GM19372 (cell line): ENCODE measurements at regions not wholly inside any gene's neighbourhood (a gene's known extent, or its start where the extent isn't known, plus 50 kb on each side); places are given as distances from the start of the nearest gene placed in this dataset.

ENCODE experiments used
- ATAC-seq: cut with Tn5 transposase; IDR thresholded peaks from one replicate; pipeline ENCODE4 v1.9.1; 2021; ENCODE audit warnings: mild to moderate bottlenecking, low read depth, moderate library complexity; ENCODE audit not compliant: unreplicated experiment

DNA sequence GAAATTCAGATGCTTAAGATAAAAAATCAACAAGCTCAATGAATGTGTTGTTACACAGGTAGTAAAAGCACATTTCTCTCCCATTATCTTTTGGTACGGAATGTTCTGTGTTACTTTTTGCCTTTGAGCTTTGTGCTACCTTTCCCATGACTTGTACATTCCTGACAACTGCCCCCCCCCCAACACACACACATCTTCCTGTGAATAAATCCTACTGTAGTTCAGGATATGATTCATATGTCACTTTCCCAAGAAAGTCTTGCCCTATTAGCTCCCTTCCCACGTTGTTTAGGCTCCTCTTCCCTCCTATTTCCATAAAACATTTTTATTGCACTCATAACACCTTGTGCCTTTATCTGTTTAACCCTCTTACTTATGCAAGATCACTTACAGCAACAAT, 442.6 kb upstream of the LRATD1 start:
- no peak for ATAC-seq

DNA sequence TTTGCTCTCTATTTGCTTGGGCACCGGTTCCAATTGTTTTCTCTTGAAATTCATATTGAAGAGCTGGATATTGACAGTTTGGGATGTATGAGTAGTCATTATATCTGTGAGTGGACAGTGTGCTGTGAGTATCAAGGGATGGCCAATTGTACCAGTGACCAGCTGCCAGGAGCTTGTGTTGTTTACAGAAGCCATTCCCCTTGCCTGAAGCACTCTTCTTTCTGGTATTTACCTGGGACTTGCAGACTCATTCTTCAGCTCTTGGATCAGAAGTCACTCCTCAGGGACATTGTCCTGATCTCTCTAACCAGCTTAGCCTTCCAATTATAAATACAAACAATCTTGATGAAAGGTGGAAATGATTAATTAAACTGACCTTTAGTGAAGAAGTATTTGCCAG, 438.3 kb upstream of the LRATD1 start:
- no peak for ATAC-seq

DNA sequence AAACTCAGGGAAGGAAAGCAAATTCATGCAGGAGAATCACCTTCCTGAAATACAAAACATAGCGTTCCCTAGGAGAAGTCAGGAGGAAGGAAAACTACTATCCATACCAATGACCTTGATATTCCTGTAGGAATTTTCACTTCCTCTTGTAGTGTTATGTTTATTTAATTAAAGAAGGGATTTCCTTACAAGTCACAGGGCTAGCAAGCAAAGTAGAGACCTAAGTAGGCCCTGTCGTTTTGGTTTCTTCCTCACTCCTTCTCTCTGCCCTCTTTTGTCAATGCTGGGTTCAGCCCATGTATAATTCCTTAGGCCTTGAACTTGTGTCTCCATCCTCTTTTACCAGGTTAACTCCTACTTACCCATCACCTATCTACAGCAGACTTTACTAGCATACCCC, 435.2 kb upstream of the LRATD1 start:
- ATAC-seq, result no peak

DNA sequence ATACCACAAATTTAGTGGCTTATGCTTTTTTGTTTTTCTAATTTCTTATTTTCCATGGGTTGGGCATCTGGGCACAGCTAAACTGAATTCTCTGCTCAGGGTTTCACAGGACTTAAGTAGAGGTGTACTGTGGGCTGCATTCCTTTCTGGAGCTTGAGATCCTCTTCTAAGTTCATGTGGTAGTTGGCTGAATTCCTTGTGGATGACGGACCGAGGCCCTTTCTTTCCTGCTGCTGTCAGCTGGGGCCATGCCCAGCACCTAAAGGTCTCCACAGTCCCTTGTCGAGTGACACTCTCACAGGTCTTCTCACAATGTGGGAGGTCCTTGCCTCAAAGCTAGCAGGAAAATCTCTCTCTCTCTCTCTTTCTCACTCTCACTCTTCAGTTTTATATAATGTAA, 433.5 kb upstream of the LRATD1 start:
- no peak for ATAC-seq

DNA sequence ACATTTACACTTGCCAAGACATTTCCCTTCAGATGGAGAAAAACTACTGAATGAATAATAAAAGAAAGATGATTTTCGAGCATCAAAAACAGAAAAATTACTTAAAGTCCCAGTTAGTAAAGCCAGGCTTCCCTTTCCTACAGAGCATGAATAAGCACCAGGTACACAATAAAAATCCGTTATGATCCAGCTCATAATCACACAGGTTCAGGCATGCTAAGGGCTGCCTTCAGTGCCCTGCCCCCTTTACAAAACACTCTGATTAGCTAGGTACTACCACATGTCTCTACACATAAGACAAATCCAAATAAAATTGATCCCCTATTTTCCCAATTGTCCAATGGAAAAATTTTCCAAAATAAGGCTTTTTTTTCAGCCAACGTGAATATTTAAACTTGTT, 413.2 kb upstream of the LRATD1 start:
- ATAC-seq, result no peak

DNA sequence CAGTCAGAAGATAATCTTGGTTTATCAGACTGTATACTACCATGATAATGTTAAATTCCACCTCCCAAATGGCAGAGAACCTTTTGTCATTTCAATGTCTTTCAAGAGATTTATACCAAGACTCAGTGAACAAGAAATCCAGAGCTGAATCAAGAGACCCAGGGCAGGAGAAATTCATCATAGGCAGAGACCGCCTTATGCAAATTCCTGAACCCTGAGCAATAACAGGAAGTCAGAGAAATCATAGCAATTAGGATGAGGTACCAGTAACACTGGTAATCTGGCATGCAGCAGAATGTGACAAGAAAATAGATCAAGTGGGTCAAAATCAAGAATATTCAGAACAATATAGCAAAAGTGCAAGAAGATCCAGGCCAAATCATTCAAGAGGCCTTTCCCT, 412.4 kb upstream of the LRATD1 start:
- ATAC-seq, result no peak

DNA sequence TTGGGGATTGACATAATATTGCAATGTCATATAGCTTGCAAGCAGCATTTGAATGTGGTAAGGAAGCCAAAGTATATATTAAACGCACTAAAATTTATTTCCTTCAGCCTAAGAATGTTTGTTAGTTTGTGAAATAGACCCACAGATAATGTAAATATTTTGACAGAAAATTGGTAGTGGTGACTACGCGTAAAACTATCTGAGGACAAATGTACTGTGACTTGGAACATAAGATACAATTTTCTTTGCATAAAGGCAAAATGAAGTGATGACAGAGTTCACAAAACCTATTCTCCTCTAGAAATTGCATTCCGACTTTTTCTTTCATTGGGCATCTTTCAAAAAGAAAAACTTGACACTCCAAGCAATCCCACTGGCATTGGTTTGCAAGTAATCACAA, 411.1 kb upstream of the LRATD1 start:
- ATAC-seq, result no peak

DNA sequence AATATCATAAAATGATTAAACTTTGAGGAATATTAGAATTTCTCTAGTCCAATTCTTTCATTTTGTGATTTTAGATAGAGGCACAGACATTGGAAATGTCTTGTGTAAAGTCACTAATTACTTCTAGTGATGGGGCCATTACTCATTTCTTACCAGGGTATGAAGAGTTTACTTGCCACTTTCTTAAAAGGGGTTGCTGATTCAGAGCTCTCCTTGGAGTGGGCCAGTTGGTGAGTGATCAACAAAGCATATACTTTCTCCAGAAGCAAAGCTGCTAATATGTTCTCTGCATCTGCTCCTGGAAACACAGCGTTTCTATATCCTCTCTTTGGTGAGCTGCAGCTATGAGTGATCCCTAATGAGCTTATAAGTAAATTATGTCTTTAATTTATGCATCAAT, 408.9 kb upstream of the LRATD1 start:
- no peak for ATAC-seq

DNA sequence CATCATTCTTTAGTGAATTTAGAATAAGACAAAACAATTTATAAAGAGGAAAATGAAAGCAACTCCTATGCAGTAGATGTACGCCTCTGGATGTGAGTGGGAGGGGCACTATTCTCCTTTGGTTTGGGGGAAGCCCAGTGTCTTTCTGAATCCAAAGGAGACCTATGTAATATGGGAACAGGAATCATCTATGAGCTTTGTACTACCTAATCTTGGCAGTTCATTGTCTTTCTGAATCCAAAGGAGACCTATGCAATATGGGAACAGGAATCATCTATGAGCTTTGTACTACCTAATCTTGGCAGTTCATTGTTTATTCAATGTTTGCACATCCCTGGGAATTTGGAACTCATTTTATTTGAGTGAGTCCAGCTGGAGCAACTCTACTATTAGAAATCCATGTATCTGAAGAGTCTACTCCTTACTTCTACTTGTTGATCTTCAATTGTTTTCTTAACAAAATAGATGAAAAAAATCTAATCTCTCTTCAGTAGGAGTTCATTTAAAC, 401.1 kb upstream of the LRATD1 start:
- ATAC-seq, result no peak

DNA sequence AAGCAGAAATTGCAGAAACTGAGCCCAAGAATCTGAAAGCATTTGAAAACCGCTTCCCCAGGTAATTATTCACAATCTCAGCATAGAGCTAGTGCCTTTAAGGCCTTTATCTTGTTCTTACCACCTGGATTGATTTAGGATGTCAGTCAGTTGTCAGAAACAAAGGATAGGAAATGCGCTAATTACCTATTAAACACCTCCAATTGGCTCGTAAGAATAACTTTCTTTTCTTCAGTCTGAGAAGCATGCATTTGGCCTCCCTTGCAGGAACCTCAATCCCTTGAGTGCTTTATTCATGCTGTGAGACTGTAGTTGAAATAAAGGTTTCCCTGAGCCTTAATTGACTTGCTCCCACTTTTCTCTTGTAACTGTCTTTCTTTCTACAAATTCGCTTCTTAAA, 400.3 kb upstream of the LRATD1 start:
- no peak for ATAC-seq

DNA sequence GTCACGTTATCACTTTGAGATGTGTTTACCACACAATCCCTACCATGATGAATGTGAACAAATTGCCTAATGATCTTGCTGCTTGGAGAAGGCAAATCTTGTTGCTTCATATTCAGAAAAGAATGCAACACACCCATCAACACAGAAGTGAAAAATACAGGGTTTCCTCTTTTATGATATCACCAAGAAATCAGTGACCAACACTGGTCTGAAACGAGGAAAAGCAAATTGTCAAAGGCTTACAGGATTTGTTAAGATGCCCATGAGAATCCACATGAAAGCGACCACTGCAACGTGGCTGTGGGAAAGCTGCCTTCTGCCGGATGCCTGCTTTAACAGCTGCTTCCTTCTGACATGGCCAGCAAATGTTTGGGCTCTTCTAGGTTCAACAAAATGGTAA, 397.6 kb upstream of the LRATD1 start:
- no peak for ATAC-seq

DNA sequence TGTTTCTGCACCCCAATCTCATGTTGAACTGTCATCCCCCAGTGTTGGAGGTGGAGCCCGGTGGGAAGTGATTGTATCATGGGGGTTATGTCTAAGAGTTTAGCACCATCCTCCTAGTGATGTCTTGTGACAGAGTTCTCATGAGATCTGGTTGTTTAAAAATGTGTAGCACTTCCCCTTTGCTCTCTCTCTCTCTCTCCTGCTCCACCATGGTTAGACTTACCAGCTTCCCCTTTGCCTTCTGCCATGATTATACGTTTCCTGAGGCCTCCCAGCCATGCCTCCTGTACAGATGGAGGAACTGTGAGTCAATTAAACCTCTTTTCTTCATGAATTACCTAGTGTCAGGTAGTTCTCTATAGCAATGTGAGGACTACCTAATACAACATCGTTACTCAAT, 396.9 kb upstream of the LRATD1 start:
- ATAC-seq, result no peak

DNA sequence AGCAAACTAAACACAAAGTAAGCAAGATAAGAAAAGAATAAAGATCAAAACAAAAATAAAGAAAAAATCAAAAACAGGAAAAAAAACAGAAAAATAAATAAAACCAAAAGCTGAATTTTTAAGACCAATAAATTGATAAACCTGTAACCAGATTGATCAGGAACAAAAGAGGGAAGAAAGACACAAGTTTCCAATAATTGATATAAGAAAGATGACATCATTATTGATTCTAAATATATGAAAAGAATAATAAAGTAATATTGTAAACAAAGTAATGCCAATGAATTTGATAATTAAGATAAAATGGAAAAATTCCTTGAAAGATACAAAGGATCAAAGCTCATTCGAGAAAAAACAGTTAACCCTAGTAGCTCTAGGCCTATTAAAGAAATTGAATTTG, 394.6 kb upstream of the LRATD1 start:
- ATAC-seq, result no peak

DNA sequence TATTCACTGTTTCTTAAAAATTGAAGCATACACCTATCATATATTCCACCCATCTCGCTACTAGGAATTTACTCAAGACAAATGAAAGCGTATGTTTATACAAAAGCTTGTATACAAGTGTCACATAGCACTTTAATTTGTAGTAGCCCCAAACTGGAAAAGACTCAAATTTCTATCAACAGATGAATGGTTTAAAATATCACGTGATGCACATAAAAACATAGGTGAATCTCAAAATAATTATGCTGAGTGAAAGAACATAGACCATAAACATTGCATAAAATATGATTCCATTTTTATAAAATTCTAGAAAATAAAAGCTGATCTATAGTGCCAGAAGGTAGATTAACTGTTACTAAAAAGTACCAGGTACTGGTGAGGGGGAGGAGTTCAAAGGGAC, 392.9 kb upstream of the LRATD1 start:
- no peak for ATAC-seq

DNA sequence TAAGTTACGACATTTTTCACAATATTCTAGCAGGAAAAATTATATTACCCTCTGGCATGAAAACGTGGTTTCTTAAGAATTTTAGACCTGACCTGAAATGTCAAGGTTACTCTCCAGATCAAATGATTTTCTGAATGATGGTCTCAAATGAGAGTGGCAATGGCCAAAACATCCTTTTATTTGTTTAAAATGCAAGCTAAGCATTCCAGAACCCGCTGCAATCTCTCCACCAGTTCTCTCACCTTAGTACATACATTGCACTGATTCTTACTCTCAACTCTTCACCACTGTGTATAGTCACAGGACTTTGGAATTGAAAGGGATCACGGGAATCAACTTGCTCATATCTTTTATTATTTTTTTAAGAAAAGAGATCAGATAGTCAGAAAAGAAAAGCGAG, 391.6 kb upstream of the LRATD1 start:
- ATAC-seq, result no peak

DNA sequence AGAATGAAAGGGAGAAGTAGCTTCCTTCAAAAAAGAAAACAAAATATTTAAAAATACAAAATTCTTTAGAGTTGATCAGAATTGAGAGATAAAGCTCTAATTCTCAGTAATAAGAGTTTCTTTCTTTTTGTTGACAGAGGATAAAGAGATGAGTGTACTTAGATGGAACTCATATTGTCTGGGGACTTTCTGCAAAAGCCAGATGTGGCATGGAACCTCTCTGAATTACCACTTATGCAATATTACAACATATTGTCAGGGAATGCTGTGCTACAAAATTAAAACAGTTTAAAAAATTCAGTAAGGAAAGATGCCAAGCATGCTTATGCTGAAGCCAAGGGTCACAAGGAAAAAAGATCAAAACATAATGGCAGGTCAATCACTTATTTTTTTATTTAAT, 386.6 kb upstream of the LRATD1 start:
- ATAC-seq, result no peak

DNA sequence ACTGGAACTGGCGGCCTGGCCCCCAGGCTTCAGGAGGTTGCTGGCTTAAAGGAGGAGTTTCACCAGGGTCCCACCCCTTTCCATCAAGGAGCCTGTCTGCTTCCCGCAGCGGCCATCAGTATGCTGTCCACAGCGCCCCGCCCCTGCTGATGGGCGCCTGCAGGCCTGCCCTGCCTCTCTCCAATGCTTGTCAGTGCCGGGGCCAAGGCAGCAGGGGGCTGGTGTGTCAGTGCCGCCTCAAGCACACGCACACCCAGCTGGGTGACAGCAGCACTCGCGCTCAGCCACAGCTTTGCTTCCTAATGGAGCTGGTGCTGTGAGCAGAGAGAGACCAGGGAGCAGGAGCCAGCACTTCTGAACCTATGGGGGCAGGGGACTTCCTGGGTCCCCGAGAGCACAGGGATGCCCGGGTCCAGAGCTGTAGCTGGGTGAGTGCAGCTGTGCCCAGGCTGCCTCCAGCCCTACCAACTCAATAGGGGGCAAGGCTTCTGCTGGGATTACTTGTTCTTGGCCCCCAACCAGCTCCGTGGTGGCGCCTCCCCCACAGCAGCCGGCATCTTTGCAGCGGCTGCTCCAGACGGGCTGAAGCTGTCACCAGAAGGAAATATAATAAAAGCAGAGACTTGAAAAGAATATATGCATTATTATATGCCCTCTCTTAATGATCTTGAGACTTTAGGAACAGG, 377.2 kb upstream of the LRATD1 start:
- ATAC-seq, result no peak

DNA sequence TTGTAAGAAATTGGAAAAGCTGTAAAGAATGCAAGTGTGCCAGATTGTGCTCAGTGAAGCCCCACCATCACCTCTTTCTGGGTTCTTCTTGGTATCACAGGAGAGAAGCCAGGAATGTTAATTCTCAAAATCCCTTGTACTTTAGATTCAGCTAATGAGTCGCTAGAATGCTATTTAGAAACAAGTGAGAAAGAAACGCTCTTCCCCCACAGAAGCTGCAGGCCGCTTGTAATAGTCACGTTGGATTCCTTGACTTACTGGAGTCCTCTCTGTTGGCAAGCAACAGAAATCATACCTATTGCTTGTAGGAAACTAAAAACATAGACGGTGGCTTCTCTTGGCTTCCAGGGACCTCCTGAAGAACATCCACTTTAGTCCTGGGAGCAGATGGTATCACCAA, 375.6 kb upstream of the LRATD1 start:
- no peak for ATAC-seq

DNA sequence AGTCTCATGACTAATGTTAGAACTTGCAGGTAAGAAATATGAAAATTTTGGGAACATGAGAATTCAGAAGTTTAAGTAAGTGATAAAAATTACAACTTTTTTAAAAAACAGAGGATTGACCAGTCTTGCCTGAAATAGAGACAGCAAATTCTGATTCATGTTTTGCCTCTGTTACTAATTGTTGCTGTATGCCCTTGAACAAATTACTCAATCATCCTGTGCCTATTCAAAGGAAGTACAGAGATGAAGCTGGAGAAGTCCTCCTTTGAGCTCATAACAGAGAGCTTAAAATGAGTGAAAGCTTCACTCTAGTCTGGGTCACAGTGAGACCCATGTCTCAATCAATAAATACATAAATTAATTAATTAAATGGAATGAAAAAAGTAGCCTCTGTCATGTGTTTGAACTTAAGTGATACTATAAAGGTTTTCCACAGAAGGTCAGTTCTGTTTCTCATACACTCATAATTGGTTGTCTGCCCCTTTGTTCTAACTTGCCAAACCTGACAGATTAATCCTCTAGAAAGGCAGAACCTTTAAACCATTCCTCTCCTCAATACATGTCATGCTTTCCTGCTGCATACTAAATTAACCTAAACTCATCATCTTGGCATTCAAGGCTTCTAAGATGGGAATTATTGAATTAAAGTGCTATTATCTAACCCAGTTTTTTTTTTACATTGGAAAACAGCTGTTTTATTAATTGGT, 374.6 kb upstream of the LRATD1 start:
- ATAC-seq, result no peak

DNA sequence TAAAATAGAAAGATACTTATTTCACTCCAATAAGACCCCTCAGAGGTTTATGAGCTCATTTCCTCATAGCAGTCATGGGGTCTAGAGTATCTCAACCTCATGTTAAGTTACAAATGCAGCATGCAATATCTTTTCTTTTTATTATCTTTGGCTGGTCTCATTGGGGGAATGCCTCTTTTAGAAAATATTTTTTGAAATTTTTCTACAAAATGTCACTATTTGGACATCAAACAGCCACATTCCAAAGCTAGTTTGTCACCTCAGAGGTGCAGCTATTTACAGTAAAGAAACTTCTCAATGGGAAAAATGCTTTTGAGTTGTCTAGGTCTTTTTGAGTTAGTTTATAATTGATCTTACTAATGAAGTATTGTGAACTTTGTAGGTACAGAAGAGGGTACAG, 370.7 kb upstream of the LRATD1 start:
- ATAC-seq, result no peak

DNA sequence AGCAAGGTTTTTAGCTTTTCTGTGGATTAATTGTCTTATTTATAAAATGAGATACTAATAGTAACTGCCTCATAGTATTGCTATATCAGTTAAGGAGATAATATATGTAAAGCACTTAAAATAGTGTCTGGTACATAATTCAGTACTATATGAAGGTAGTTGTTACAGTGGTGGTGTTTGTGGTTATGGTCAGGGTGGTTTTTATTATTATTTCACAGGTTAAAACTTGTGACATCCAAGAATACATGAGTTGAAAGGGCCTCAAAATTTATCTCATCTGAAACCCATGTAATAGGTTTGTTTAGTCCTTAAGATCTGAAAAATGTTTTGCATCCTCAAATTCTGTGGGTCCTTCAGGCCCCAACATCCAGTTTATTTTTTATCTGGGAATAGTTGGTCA, 369.5 kb upstream of the LRATD1 start:
- no peak for ATAC-seq

DNA sequence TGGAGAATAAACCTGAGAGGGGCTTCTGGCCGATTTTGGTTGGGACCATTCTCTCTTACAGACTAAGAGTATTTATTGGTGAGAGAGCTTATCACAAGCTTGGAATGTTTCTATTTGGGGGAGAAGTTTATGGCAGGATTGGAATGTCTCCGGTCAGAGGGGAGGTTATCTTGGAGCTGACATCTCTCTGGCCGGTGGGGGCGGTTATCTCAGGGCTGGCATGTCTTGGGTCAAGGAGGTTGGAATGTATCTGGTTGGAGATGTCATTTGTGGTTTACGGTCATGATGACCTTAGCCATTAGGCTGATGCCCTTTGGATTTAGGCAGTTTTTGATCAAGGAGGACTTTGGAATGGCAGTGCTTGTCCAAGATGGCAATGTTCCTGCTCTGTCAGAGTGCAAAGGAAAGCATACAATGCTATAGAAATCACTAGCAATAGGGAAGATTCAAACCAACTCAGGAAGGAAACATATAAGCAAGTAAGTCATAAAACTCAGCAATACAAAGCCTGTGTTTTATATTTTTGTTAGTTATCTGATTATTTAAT, 362.4 kb upstream of the LRATD1 start:
- no peak for ATAC-seq
